CD14-positive monocyte (primary cell): ENCODE measurements at regions not wholly inside any gene's neighbourhood (a gene's known extent, or its start where the extent isn't known, plus 50 kb on each side); places are given as distances from the start of the nearest gene placed in this dataset.

Source experiments
- DNase-seq, 3 donors: peaks; one replicate each; pipeline ENCODE4 v3.0.0-alpha.2; 2011 to 2022
- H2AFZ ChIP-seq: 2 replicates; pipeline ENCODE4 v1.6.0; 2012; ENCODE audit warnings: mild to moderate bottlenecking, low read depth, low read length, inconsistent platforms; ENCODE audit not compliant: insufficient read depth, poor library complexity, severe bottlenecking
- H3K27ac ChIP-seq, 2 donors: 1 replicate in 1 of 2; 2 replicates in 1 of 2; pipeline ENCODE4 v1.5.1; 2012 to 2013; ENCODE audit warnings: low read length in 2 of 2, control low read depth in 1 of 2, inconsistent platforms in 1 of 2, low read depth in 1 of 2, mild to moderate bottlenecking in 1 of 2
- H3K27me3 ChIP-seq, 2 donors: one replicate each; pipeline versions ENCODE4 v1.6.0 to v1.6.1; 2011 to 2013; ENCODE audit warnings: low read length in 2 of 2; ENCODE audit not compliant: control insufficient read depth in 2 of 2, insufficient read depth in 2 of 2
- H3K36me3 ChIP-seq, 2 donors: replicated peaks in 1 of 2; 1 replicate in 1 of 2; 2 replicates in 1 of 2; pipeline versions ENCODE4 v1.5.1 to v1.6.1; 2012 to 2013; ENCODE audit warnings: low read length in 2 of 2, control low read depth in 1 of 2, inconsistent platforms in 1 of 2, mild to moderate bottlenecking in 1 of 2; ENCODE audit not compliant: insufficient read depth in 2 of 2, control insufficient read depth in 1 of 2
- H3K4me1 ChIP-seq, 2 donors: 1 replicate in 1 of 2; 2 replicates in 1 of 2; pipeline versions ENCODE4 v1.5.1 to v1.6.1; 2012 to 2013; ENCODE audit warnings: low read length in 2 of 2, control low read depth in 1 of 2, inconsistent platforms in 1 of 2, mild to moderate bottlenecking in 1 of 2, moderate library complexity in 1 of 2; ENCODE audit not compliant: insufficient read depth in 2 of 2, control insufficient read depth in 1 of 2
- H3K4me2 ChIP-seq: replicated peaks from 2 replicates; pipeline ENCODE3; 2012; ENCODE audit warnings: low read length, moderate library complexity, mild to moderate bottlenecking; ENCODE audit not compliant: poor library complexity, severe bottlenecking; ENCODE audit errors: extremely low read depth
- H3K4me3 ChIP-seq, 3 experiments: fragments of 200-600 bp in 1 of 3; sonication (generic) in 1 of 3; replicated peaks in 1 of 3; 1 replicate in 2 of 3; 2 replicates in 1 of 3; pipeline ENCODE4 v1.5.1; 2011 to 2013; ENCODE audit warnings: low read length in 3 of 3, mild to moderate bottlenecking in 3 of 3, control low read depth in 2 of 3, low read depth in 2 of 3, inconsistent platforms in 1 of 3, moderate library complexity in 1 of 3
- H3K79me2 ChIP-seq: 2 replicates; pipeline ENCODE4 v1.6.0; 2012; ENCODE audit warnings: mild to moderate bottlenecking, control low read depth, inconsistent platforms, low read length, moderate library complexity; ENCODE audit not compliant: insufficient read depth
- H3K9ac ChIP-seq: 2 replicates; pipeline ENCODE4 v1.6.0; 2017; ENCODE audit warnings: low read length, mild to moderate bottlenecking; ENCODE audit not compliant: insufficient read depth, poor library complexity, severe bottlenecking
- H3K9me3 ChIP-seq, 2 donors: replicated peaks in 1 of 2; 1 replicate in 1 of 2; 2 replicates in 1 of 2; pipeline versions ENCODE4 v1.5.1 to v1.6.1; 2012 to 2013; ENCODE audit warnings: low read length in 2 of 2, control low read depth in 1 of 2; ENCODE audit not compliant: control insufficient read depth in 1 of 2, insufficient read depth in 1 of 2
- H4K20me1 ChIP-seq: 2 replicates; pipeline ENCODE4 v1.6.0; 2012; ENCODE audit warnings: mild to moderate bottlenecking, low read length, control low read depth, moderate library complexity; ENCODE audit not compliant: insufficient read depth
- H3K27ac Mint-ChIP-seq, 7 donors: one replicate each; pipeline ENCODE4 v1.8.0; 2020; ENCODE audit warnings: mild to moderate bottlenecking in 7 of 7, mixed read lengths in 7 of 7, moderate library complexity in 6 of 7, inconsistent platforms in 2 of 7
- H3K27me3 Mint-ChIP-seq, 3 donors: one replicate each; pipeline ENCODE4 v1.8.0; 2021 to 2022; ENCODE audit warnings: low read depth in 3 of 3, mild to moderate bottlenecking in 3 of 3, mixed read lengths in 3 of 3, moderate library complexity in 3 of 3, inconsistent platforms in 1 of 3
- H3K36me3 Mint-ChIP-seq, 2 donors: one replicate each; pipeline ENCODE4 v1.8.0; 2020; ENCODE audit warnings: mixed read lengths in 2 of 2, inconsistent platforms in 1 of 2, mild to moderate bottlenecking in 1 of 2
- H3K4me1 Mint-ChIP-seq: one replicate; pipeline ENCODE4 v1.8.0; 2020; ENCODE audit warnings: mild to moderate bottlenecking, mixed read lengths
- H3K4me3 Mint-ChIP-seq, 2 donors: one replicate each; pipeline ENCODE4 v1.8.0; 2020; ENCODE audit warnings: mild to moderate bottlenecking in 2 of 2, mixed read lengths in 2 of 2, moderate library complexity in 1 of 2
- H3K9me3 Mint-ChIP-seq, 7 donors: one replicate each; pipeline ENCODE4 v1.8.0; 2020 to 2022; ENCODE audit warnings: mixed read lengths in 7 of 7, mild to moderate bottlenecking in 6 of 7, moderate library complexity in 6 of 7, inconsistent platforms in 2 of 7
- WGBS: methylation state at CpG from one replicate; pipeline ENCODE4 v1.1.5; 2013; ENCODE audit warnings: missing lambda C conversion rate; ENCODE audit not compliant: insufficient coverage; 5-methylcytosine and 5-hydroxymethylcytosine counted together
- intact Hi-C, 2 donors: fragments of 100-400 bp; cut with micrococcal nuclease; formaldehyde crosslinking; loops; one replicate each; pipeline versions ENCODE4 v1.15.0 to v1.15.1; 2023
- TF ChIP-seq, protein P1 (sequence below): fragments of 200-600 bp; IDR thresholded peaks from one replicate; pipeline ENCODE4 v1.8.0; 2022; ENCODE audit warnings: antibody characterized with exemption, mild to moderate bottlenecking

DNA sequence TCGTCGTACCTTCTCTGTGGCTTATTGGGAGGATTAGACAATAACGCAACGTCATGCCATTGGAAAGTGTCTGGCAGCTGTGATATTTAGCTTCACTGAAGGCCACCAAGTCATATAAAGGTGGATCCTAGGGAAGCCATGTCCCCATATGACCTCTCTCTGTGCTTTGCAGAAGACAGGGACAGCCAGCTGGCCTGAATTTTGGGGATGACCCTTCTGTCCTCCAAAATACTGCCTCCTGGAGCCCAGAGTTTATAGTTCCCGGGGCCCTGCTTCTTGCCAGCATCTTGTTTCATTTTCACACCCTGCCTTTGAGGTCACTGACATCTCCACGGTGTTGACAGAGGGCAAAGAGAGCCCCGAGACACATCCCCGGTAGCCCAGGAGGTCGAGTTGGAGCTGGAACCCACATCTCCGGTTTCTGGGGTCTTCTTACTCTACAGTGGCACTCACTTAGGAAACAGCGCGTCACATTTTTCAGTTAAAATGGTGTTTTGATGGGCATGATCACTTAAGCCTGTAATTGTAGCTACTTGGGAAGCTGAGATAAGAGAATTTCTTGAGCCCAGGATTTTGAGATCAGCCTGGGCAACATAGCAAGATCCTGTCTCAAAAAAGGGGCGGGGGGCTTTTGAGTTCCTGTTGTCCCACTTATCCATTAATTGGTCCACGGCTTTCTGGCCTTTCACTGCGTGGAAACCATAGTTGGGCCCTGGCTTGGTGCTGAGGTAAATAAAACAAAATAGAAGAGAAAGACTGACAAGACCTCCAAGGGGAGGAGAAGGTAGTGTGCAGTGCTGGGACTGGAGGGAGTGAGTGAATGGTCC lies 101.1 kb downstream of the DDX1 start:
- Mint-ChIP-seq H3K9me3 (peaks cover 0 to 14% (median 0%) of the 10 kb centered on the region in 7 donors), H3K27me3 (peaks cover 0 to 7% (median 0%) of the 10 kb centered on the region in 3 donors), H3K36me3 (no peaks in the 10 kb centered on the region), H3K27ac (no peak overlapping the region), H3K4me3 (no peak overlapping the region), H3K4me1 (peaks cover 3% of the 10 kb centered on the region)
- TF ChIP-seq, protein P1, sequence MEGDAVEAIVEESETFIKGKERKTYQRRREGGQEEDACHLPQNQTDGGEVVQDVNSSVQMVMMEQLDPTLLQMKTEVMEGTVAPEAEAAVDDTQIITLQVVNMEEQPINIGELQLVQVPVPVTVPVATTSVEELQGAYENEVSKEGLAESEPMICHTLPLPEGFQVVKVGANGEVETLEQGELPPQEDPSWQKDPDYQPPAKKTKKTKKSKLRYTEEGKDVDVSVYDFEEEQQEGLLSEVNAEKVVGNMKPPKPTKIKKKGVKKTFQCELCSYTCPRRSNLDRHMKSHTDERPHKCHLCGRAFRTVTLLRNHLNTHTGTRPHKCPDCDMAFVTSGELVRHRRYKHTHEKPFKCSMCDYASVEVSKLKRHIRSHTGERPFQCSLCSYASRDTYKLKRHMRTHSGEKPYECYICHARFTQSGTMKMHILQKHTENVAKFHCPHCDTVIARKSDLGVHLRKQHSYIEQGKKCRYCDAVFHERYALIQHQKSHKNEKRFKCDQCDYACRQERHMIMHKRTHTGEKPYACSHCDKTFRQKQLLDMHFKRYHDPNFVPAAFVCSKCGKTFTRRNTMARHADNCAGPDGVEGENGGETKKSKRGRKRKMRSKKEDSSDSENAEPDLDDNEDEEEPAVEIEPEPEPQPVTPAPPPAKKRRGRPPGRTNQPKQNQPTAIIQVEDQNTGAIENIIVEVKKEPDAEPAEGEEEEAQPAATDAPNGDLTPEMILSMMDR = no peak
- Histone ChIP-seq H3K27ac (no peak overlapping the region), H3K9ac (no peak overlapping the region), H3K9me3 (no peaks in the 10 kb centered on the region), H4K20me1 (no peaks in the 10 kb centered on the region), H3K4me3 (no peak overlapping the region), H3K4me2 (no peak overlapping the region), H3K36me3 (no peaks in the 10 kb centered on the region), H3K4me1 (no peaks in the 10 kb centered on the region), H2AFZ (no peak overlapping the region), H3K27me3 (no peaks in the 10 kb centered on the region), H3K79me2 (no peaks in the 10 kb centered on the region)
- intact Hi-C loops = no loop called here
- WGBS = 90% methylated on average over 9 of the region's 15 CpGs
- DNase-seq = no peak

DNA sequence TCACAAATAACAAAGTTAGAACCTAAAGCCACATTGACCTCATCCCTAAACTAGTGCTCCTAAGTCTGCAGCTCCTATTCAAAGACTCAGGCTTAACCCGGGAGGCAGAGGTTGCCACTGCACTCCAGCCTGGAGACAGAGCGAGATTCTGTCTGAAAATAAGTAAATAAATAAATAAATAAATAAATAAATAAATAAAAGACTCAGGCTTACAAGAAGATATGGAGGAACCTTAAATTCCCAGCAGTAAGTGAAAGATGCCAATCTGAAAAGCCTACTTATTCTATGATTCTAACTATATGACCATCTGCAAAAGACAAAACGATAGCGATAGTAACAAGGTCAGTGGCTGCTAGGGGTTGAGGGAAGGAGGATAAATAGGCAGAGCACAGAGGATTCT lies 101.7 kb downstream of the DDX1 start:
- no CpG with 5 or more reads among the region's 4 CpGs for WGBS

More for the DNA sequence above, 101.7 kb downstream of the DDX1 start:
- Histone ChIP-seq H2AFZ (no peak overlapping the region), H3K4me3 (no peak overlapping the region), H3K4me1 (no peaks in the 10 kb centered on the region), H3K79me2 (no peaks in the 10 kb centered on the region), H3K9ac (no peak overlapping the region), H3K27me3 (no peaks in the 10 kb centered on the region), H3K27ac (no peak overlapping the region), H3K36me3 (no peaks in the 10 kb centered on the region), H4K20me1 (no peaks in the 10 kb centered on the region), H3K9me3 (no peaks in the 10 kb centered on the region), H3K4me2 (no peak overlapping the region)
- Mint-ChIP-seq H3K27me3 (peaks cover 0 to 7% (median 0%) of the 10 kb centered on the region in 3 donors), H3K36me3 (no peaks in the 10 kb centered on the region), H3K9me3 (peaks cover 0 to 14% (median 0%) of the 10 kb centered on the region in 7 donors), H3K27ac (no peak overlapping the region), H3K4me1 (peaks cover 3% of the 10 kb centered on the region), H3K4me3 (no peak overlapping the region)
- TF ChIP-seq, protein P1 = no peak
- DNase-seq = no peak
- intact Hi-C loops = no loop called here
